ENCODE measurements at regions not wholly inside any gene's neighbourhood (a gene's known extent, or its start where the extent isn't known, plus 50 kb on each side); places are given as distances from the start of the nearest gene placed in this dataset.

DNA sequence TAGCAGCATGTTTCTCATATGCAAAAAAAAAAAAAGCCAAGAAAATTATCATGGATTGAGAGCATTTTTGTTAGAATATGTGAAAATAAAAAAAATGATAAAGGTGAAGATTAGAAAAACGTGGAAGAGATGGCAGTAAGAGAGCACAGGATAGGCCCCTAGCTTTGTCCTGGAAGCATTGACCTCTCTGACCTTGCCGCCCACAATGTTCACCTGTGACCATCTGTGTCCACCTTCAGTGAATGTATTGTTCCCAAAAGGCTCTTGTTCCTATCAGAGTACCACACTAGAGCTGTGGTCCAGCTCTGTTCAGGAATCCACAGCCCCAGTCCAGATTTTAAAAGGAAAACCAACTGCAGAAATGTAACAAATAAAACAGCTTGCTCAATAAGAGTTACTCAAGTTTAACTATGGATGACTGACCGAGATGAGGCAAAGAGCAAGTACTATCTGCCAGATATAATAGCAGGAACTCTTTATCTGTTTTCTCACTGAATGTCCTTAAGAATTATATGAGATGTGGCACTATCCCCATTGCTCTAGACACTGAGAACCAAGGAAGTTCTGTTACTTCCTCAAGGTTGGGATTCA lies 287.7 kb upstream of the STXBP5 start:
- H3K9me3 Mint-ChIP-seq = 0 out of 2 replicates have a peak, but pooled peaks cover 8% of the 10 kb centered on the region
- peaks cover 24% of the 10 kb centered on the region for H3K4me1 Mint-ChIP-seq
- TF ChIP-seq, protein P1, sequence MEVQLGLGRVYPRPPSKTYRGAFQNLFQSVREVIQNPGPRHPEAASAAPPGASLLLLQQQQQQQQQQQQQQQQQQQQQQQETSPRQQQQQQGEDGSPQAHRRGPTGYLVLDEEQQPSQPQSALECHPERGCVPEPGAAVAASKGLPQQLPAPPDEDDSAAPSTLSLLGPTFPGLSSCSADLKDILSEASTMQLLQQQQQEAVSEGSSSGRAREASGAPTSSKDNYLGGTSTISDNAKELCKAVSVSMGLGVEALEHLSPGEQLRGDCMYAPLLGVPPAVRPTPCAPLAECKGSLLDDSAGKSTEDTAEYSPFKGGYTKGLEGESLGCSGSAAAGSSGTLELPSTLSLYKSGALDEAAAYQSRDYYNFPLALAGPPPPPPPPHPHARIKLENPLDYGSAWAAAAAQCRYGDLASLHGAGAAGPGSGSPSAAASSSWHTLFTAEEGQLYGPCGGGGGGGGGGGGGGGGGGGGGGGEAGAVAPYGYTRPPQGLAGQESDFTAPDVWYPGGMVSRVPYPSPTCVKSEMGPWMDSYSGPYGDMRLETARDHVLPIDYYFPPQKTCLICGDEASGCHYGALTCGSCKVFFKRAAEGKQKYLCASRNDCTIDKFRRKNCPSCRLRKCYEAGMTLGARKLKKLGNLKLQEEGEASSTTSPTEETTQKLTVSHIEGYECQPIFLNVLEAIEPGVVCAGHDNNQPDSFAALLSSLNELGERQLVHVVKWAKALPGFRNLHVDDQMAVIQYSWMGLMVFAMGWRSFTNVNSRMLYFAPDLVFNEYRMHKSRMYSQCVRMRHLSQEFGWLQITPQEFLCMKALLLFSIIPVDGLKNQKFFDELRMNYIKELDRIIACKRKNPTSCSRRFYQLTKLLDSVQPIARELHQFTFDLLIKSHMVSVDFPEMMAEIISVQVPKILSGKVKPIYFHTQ (CRISPR knock-in tag; IDR thresholded peaks at IDR 0.05) = no peak
- TF ChIP-seq TP53 (CRISPR knock-in tag; IDR thresholded peaks at IDR 0.05) = no peak
- TF ChIP-seq, protein P2, sequence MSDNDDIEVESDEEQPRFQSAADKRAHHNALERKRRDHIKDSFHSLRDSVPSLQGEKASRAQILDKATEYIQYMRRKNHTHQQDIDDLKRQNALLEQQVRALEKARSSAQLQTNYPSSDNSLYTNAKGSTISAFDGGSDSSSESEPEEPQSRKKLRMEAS (CRISPR knock-in tag; IDR thresholded peaks at IDR 0.05) = no peak
- no peak for TF ChIP-seq NR2C2 (CRISPR knock-in tag; IDR thresholded peaks at IDR 0.05)
- TF ChIP-seq NR3C1 (CRISPR knock-in tag; conservative IDR thresholded peaks at IDR 0.05; ENCODE audit: low read depth) = no peak
- TF ChIP-seq JAZF1 (CRISPR knock-in tag; IDR thresholded peaks at IDR 0.05) = no peak
- no peak for TF ChIP-seq CBFB (CRISPR knock-in tag; IDR thresholded peaks at IDR 0.05; ENCODE audit: low read depth)
- TF ChIP-seq SP1 (CRISPR knock-in tag; conservative IDR thresholded peaks at IDR 0.05) = no peak
- no peak for TF ChIP-seq RELA (CRISPR knock-in tag; IDR thresholded peaks at IDR 0.05; ENCODE audit: borderline replicate concordance)
- no peak for TF ChIP-seq SMAD4 (CRISPR knock-in tag; IDR thresholded peaks at IDR 0.05)
- TF ChIP-seq HMGA2 (CRISPR knock-in tag; IDR thresholded peaks at IDR 0.05) = no peak
- TF ChIP-seq, protein P3, sequence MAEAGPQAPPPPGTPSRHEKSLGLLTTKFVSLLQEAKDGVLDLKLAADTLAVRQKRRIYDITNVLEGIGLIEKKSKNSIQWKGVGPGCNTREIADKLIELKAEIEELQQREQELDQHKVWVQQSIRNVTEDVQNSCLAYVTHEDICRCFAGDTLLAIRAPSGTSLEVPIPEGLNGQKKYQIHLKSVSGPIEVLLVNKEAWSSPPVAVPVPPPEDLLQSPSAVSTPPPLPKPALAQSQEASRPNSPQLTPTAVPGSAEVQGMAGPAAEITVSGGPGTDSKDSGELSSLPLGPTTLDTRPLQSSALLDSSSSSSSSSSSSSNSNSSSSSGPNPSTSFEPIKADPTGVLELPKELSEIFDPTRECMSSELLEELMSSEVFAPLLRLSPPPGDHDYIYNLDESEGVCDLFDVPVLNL (CRISPR knock-in tag; IDR thresholded peaks at IDR 0.05; ENCODE audit: borderline replicate concordance, low read depth) = no peak
- H3K27ac Mint-ChIP-seq = no peak overlapping the region
- ATAC-seq = no peak
- ChIA-PET CTCF (no interaction called here), POLR2A (no interaction called here)
- H3K36me3 Mint-ChIP-seq = no peaks in the 10 kb centered on the region
- no peak for DNase-seq (ENCODE audit: low spot score)
- H3K4me3 Mint-ChIP-seq = no peak overlapping the region
- no peaks in the 10 kb centered on the region for H3K27me3 Mint-ChIP-seq (ENCODE audit: low read depth)

DNA sequence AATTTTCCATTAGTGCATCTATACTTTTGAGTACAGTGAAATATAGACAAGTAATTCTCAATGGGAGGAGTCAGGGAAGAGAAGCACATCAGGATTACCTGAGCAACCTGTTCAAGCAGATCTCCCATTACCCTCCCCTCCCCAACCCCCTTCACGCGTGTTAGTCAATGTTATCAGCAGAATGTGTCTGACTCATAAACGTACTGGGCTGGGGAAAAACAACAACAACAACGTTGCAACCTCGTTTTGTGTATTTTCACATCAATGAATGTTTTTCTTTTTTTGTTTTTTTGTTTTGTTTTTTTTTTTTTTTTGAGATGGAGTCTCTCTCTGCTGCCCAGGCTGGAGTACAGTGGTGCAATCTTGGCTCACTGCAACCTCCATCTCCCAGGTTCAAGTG lies 287.0 kb upstream of the STXBP5 start:
- CTCF ChIA-PET = no interaction called here
- peaks cover 24% of the 10 kb centered on the region for H3K4me1 Mint-ChIP-seq
- TF ChIP-seq ESRRA (CRISPR knock-in tag; IDR thresholded peaks at IDR 0.05; ENCODE audit: borderline replicate concordance) (no peak), KAT7 (CRISPR knock-in tag; IDR thresholded peaks at IDR 0.05; ENCODE audit: borderline replicate concordance) (no peak), RORB (CRISPR knock-in tag; IDR thresholded peaks at IDR 0.05) (no peak), ZNF138 (CRISPR knock-in tag; conservative IDR thresholded peaks at IDR 0.05) (no peak), SMAD4 (CRISPR knock-in tag; IDR thresholded peaks at IDR 0.05) (no peak)
- TF ChIP-seq, protein P4, sequence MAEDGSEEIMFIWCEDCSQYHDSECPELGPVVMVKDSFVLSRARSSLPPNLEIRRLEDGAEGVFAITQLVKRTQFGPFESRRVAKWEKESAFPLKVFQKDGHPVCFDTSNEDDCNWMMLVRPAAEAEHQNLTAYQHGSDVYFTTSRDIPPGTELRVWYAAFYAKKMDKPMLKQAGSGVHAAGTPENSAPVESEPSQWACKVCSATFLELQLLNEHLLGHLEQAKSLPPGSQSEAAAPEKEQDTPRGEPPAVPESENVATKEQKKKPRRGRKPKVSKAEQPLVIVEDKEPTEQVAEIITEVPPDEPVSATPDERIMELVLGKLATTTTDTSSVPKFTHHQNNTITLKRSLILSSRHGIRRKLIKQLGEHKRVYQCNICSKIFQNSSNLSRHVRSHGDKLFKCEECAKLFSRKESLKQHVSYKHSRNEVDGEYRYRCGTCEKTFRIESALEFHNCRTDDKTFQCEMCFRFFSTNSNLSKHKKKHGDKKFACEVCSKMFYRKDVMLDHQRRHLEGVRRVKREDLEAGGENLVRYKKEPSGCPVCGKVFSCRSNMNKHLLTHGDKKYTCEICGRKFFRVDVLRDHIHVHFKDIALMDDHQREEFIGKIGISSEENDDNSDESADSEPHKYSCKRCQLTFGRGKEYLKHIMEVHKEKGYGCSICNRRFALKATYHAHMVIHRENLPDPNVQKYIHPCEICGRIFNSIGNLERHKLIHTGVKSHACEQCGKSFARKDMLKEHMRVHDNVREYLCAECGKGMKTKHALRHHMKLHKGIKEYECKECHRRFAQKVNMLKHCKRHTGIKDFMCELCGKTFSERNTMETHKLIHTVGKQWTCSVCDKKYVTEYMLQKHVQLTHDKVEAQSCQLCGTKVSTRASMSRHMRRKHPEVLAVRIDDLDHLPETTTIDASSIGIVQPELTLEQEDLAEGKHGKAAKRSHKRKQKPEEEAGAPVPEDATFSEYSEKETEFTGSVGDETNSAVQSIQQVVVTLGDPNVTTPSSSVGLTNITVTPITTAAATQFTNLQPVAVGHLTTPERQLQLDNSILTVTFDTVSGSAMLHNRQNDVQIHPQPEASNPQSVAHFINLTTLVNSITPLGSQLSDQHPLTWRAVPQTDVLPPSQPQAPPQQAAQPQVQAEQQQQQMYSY (CRISPR knock-in tag; IDR thresholded peaks at IDR 0.05) = no peak
- TF ChIP-seq, protein P5, sequence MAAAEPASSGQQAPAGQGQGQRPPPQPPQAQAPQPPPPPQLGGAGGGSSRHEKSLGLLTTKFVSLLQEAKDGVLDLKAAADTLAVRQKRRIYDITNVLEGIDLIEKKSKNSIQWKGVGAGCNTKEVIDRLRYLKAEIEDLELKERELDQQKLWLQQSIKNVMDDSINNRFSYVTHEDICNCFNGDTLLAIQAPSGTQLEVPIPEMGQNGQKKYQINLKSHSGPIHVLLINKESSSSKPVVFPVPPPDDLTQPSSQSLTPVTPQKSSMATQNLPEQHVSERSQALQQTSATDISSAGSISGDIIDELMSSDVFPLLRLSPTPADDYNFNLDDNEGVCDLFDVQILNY (CRISPR knock-in tag; IDR thresholded peaks at IDR 0.05) = no peak
- no peaks in the 10 kb centered on the region for H3K27me3 Mint-ChIP-seq (ENCODE audit: low read depth)
- DNase-seq (ENCODE audit: low spot score) (no peak), ATAC-seq (no peak)
- POLR2A ChIA-PET = no interaction called here
- H3K4me3 Mint-ChIP-seq = no peak overlapping the region
- no peak overlapping the region for H3K27ac Mint-ChIP-seq
- H3K9me3 Mint-ChIP-seq = 0 out of 2 replicates have a peak, but pooled peaks cover 8% of the 10 kb centered on the region
- no peaks in the 10 kb centered on the region for H3K36me3 Mint-ChIP-seq

Data from WTC11 (cell line).